Stimulated activated CD4-positive, alpha-beta T cell treated with anti-CD3 and anti-CD28 coated beads, Interleukin-15, amount 100 ng/mL, for 24 hours (primary cell): ENCODE measurements at regions not wholly inside any gene's neighbourhood (a gene's known extent, or its start where the extent isn't known, plus 50 kb on each side); places are given as distances from the start of the nearest gene placed in this dataset.
"Not testable (repeated sequence)": the region's sequence is repeated elsewhere in the genome, so short reads cannot be mapped to it uniquely, and the experiment has no call there.

ENCODE experiments used
- DNase-seq: peaks from one replicate; pipeline ENCODE4 v3.0.0-alpha.2; 2020

DNA sequence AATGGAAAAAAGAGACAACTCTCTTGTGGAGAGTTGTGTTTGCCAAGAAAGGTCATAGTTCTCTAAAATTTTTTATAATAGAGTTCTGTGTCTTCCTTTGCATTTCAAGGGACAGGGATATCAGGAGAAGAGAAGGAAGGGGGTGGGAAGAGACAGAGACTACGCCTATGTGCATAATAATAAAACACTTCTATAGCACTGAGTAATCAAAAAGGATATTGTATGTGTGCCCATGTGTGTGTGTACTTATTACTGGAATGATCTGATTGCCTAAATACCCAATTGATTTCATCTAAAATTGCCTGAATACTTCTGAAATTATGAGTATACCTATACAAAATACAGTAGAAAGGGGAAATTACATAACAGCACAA, 803.7 kb upstream of the ACVR2A start:
- DNase-seq, result no peak

DNA sequence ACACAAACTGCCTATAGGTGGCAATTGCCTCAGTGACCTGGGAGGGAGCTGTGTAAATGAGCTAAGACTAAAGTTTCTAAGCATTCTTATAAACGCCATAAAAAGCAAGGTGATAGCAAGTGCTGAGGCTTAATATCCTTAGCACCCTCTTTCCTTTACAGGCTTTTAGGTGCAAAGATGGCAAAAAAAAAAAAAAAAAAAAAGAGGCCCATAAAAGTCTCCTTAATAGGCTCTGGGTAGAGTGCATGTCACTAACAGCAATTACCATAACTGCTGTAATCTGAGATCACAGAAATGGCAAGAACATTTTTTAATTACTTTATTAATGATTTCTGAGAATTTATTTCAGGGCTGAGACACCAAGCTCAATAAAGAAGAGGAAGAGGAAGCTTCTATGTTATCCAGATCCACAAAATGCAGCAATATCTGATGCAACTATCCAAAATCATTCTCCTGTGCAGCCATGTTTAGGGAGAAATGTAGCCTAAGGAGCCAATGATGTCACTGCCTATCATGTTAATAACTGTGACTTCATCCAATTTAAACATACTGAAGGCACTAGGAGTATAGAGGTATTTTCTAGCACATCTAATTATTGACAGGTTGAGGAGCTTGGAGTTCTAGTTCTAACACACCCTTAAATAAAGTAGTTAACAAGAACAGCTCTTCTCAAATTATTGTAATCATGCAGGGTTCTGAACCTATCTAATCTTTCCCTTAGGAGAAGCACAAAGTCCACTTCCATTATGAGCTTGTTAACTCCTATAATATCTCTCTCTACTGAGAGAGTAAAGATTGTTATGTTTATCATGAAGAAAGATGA, 804.3 kb upstream of the ACVR2A start:
- DNase-seq, result no peak

DNA sequence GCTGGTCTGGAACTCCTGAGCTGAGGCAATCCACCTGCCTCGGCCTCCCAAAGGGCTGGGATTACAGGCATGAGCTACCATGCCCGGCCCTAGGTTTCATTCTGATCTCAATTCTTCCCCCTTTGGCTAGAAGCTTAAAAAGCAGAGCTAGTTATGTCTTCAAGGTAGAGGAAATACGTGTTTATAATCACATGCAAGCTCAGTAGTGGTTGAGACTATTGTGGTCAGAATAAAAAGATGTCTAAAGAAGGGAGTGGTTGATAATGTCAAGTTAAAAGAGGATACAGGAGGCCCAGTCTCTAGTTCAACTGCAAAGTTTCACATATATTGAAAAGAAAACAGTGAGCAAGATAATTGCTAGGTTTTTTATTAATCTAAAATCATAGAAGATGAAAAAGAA, 807.8 kb upstream of the ACVR2A start:
- DNase-seq, result no peak

DNA sequence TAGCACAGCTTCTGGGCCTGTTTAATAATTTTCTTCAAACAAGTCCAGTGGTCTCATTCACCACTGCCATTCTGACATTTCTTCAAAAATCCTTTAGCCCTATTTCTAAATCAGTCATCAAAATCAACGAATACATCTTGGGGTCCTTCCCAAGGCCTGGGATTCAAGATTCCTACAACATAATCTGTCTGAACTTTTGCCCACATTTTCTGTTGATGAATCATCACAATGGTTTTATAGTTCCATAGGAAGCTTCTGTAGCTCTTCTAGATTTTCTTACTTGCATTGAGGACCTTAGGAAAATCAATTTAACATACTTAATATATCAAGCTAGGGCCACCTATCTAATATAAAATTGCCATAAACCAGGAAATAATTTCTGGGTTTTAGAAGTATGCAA, 811.8 kb upstream of the ACVR2A start:
- DNase-seq, result no peak

DNA sequence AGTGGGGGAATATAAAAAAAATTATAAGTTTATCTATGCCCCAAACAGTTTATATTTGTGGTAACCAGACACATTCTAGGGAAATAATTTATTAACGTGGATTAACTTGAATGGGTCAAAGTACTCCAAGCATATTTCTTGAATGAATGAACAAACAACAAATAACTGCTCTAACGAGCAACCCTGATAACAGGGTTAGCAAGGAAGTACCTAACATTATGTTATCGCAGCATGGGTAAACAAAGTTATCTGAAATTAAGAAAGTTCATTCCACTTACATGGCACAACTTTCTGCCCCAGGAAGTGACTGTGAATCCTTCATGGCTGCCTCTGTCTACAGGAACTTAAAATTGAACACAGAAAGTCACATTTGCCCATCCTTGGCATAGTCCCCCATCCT, 812.9 kb upstream of the ACVR2A start:
- DNase-seq, result no peak

DNA sequence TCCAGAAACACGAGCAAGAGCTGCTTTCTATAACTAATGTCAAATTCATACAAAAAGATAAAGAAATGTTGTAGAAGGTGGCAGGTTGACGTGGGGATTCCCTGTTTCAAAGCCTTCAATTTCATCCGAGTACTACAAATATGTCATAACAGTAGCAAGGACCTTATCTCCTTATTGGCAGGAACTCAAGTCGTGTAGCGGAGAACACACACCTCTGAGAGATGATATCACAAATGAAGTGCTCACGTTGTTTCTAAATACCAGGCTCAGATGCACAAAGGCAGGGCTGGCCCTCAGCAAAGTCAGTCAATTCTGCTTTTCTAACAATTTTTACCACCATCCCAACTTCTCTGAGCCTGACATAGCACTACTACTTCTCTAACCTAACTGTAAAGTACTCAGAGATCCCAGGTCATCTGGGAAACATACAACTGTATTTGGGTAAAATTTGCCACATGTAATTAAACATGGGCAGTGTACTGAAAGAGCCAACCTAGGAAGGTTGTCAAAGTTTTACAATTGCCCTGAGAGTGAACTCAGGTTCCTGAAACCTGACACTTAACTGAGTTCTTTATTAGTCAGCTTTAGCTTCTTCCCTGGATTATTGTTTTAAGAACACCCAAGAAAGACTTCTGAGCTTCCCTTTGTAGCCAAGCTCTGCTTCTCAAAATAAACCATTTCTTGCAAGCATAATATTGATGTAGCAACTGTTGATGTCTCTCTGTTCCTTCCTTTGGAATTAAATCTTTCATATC, 813.7 kb upstream of the ACVR2A start:
- DNase-seq, result no peak

DNA sequence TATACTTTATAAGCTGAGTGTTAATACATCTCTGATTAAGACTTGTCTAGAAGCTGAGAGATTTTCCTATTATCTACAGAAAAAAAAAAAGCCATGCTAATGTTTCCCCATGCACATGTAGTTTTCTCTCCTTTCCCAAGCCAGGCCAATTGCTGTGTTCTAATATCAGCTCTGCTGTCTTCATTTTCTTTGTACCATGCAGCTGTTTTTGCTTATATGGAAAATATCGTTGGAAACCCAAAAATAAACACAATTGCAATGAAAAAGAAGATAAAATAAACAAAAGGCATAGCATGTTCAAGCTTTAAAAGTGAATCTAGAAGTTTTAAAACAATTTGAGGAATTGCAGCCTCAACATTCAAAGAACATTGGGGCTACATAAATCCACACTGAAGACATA, 817.4 kb upstream of the ACVR2A start:
- DNase-seq, result no peak

DNA sequence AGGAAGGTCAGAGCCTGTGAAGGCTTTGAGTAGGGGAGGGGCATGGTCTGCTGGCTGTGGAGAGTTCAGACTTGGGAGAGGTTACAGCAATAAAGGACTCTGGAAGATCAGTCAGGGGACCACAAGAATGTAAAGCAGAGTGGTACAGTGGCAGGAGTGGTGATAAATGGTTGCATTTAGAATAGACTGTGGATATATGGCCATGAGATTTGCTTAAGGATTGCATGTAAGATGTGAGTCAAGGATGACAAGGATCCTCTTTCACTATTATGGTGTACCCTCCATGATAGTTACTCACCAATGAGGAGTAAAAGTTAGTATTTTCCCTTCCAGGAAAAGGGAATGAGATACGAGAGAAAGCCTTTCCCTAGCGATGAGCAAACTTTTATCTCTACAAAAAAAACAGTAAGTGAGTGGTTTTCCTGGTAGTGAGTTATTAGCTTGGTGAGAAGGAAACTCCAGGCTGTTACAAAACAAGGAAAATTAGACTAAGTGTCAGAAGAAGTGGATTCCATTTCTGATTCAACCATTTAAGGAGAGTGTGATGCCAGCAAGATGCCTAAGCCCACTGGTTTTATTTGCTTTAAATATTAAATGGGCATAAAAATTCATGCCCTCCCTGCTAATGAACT, 818.0 kb upstream of the ACVR2A start:
- no peak for DNase-seq

DNA sequence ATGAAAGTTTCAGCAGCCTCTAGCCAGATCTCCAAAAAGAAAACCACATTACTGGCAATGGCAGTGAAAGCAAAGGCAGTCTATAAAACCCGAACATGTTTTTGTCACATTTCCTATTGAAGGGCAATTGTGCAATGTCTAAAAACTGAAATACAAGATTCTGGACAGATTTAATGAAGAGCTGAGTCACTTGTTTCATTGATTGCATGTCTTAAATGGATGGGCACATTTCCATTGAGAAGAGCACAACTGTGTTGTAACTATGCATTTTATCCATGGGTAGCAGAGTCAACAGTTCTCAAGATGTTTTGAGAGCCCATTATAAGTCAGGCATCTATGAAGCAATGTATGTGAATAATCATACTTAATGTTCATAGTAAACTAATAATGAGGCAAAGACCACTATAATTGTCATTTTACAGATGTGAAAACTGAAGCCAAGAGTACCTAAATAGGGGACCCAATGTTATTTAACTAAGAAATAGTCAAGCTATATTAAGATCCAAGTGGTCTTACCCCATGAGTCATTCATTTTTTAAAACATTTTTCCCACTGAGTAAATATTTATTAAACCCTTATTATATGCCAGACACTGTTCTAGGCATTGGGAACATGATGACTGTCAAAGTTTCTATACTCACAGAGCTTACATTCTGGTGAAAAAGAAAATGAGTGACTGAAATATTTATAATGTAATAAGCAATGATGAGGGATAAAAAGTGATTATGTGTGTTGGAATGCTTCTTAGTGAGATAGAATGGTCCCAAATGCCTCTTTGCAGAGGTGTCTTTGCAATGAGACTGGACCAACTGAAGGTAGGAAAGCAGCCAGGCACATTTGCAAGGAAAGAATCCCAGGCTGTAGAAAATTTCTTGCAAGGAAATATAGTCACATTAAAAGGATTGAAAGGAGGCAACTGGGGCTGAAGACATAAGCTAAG, 818.9 kb upstream of the ACVR2A start:
- no peak for DNase-seq

DNA sequence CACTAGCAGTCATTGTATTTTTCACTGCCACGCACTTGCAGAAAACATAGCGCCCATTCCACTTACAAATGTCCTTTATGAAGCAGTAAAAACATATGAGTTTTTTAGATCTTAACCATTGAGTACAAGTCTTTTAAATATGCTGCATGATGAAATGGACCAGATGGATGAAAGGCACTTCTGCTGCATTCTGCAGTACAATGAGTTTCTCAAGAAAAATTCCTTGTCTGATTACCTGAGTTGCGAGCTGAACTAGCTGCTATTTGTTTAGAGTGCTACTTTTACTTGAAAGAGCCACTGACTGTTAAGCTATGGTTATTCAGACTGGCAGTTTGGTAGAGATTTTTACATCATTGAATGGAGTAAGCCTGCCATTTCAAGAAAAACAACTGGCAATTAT, 825.5 kb upstream of the ACVR2A start:
- DNase-seq, result no peak

DNA sequence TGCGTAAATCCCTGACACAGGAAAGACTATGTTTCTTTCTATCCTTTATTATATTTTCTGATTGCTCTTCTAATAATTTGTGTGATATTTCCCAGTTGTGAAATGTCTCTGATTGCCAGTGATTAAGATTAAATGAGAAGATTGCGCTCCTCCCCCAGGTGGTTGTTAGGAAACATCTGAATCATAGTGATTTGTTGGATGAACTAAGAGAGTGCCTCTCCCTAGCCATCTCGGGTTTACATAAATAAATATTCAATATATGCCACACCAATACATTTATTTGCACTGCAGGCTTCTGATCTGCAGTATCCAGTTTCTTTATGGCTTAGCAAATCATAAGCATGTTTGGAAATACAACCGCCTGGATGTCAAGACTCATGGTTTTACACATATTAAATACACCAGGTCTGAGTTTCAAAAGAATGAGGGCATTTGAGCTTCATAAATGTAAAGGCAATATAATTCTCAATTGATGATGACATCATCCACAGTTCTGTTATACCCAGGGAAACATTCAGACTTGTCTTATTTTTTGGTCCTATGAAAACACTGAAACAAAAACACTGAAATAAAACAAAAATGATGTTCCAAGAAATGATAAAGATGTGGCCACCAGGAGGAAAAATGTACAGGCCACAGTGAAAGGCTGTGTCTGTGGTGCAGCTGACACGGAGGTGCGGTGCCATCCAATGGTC, 826.7 kb upstream of the ACVR2A start:
- no peak for DNase-seq

DNA sequence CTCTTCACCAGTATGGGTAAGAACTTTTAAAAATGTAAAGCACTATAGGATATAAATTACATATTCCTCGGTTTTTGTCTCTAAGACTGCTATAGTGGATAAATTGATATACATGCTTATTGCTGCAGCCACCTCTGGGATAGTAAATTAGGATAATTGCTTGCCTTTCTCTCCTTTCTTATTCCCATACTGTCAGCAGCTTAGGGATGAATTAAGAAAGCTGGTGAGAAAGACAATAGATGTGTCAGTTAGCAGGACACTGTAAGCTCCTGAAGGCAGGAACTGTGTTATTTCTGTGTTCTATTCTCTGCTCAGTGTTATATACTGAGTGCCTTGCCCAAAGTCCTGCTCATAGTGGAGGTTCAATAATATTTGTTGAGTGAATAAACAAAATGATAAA, 828.6 kb upstream of the ACVR2A start:
- DNase-seq, result no peak

DNA sequence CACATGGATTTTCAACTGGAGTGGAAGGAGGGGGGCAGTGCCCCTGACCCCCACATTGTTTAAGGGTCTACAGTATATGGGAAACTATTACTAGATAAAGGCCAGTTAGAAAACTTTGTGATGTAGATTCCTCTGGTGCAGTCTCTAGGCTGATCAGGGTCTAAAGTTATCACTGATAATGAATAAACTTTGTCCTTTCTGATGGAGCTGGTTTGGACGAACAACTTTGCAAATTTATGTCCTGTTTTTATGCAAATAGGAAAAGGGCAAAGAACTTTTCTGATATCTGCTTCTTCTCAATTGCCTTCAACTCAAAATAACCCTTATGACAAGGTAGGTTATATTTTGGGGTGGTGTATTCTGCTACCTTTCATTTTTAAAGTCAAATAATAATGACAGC, 829.2 kb upstream of the ACVR2A start:
- DNase-seq, result no peak

DNA sequence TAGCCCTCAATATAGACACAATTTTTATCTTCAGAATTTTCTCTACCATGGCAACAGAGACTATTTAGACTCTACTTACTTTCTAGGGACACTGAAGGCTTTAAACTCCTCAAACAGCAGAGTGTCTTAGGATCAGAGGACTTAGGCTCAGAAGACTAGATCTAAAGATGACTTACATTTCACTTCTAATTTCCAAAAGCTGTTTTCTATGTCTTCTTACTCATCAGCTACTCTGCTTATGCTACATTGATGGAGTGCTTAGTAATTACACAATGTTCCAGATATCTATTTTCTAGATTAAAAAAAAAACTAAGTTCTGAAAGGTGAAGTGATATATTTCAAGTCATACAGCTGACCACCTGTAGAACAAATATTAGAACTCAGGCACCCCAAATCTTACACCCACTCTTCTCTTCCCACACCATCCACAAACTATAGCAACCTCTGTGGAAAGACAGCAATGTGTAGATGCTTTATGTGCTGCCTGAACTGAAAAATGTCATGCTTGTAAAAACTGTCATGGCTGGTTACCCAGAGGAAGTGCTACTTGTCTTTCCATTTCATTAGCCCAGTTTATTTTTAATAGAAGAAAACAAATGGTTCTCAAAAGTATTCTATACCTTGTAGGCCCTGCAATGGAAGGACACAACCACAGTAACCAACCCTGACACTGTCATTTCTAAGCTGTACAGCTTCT, 831.0 kb upstream of the ACVR2A start:
- no peak for DNase-seq

DNA sequence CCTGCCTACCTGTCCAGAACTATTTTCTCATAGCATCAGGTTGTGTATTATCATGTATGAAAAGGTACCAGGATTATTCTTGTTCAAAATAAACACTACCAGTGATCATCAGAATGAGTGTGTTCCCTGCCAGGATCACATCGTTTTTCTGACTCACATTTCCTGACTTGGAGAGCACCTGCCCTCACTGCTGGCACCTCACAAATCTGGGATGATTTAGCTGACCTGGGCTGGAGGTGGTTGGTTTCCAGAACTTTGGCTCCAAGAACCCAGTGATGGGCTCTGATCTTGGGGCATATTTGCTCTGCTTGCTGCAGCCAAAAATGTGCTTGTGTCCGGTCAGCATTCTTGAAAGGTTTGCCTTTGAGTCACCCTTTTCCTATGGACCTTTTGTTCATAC, 836.3 kb upstream of the ACVR2A start:
- DNase-seq, result no peak

DNA sequence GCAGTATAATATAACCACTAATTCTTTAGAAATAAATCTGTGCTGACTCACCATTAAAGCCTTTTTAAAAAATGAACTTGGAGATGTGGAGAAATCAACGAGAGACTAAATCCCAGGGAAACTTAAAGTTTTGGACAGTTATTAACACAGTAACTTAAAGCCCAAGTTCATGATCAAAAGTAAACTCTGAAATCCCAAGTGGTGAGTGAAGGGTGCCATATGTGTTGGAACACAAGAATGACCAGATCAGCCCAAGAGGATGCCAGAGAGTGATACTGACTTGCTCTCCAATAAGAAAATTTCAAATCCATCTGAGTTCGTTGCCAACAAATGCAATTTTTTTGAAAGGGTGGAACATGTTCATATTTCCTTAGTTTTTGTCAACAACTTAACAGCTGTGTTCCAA, 838.1 kb upstream of the ACVR2A start:
- DNase-seq, result no peak

DNA sequence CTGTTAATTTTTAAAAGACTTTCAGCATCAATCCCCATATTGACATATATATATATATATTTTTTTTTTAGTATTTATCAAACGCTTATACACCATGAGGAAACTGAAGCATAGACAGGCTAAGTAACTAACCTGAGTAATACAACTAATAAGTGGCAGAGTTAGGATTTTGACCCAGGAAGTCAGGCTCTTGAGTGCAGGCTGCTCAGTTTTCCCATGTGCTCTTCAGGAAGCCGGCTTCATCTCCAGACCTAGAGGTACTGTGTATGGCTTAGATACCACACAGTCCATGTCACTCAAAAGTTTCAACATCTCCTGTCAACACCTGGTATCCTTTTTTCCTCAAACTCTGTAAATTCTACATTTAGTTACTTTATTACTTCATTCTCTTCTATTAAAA, 841.7 kb upstream of the ACVR2A start:
- DNase-seq, result no peak

DNA sequence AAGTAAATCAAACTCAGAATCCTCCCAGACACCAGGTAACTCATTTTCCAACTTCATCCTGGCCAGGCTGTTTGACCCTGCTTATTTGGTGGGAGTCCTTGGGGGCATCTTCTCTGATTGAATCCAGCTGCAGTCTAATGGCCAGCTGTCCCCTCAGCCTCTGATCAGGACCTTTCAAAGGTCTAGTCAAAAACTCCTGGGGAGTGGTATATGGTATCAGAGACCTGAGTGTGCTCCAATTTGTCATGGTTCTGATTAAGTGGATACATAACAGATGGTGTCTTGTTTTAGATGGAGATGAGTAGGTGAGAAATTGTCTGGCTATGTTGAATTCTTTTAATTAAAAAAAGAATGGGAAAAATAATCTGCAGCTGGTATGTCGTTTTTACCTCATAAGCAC, 842.6 kb upstream of the ACVR2A start:
- no peak for DNase-seq

DNA sequence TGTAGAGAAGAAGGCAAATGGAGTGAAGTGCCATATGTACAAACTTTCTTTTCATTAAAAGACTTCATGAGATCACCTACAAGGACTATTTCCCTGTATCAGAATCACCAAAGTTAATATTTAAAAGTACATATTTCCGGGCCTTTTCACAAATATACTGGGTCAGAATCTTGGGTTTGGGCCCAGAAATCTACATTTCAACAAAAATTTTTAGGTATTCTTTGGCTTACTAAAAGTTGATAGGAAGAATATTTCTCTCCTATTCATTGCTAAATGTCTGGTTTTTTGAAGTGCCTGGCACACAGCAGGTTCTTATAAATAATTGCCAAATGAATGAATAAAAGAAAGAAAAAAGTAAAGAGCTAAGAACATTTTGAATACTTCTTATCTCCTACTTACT, 843.8 kb upstream of the ACVR2A start:
- no peak for DNase-seq

DNA sequence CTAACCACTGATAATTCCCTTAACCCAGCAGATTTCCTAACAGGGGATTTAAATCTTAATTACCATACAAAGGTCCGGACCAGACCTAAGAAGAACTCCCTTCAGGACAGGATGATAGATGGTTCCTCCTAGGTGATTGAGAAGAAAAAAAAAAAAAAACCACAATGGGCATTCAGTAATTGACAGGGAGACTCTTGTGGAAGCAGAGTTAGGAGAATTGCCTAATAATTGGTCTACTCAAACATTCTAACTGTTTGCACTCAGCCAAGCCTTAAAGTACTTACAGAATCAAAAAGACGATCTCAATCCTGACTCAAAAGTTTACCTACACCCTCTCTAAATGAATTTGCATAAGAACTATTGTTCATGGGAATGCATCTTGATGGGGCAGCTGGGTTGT, 844.7 kb upstream of the ACVR2A start:
- DNase-seq, result not testable (repeated sequence)

DNA sequence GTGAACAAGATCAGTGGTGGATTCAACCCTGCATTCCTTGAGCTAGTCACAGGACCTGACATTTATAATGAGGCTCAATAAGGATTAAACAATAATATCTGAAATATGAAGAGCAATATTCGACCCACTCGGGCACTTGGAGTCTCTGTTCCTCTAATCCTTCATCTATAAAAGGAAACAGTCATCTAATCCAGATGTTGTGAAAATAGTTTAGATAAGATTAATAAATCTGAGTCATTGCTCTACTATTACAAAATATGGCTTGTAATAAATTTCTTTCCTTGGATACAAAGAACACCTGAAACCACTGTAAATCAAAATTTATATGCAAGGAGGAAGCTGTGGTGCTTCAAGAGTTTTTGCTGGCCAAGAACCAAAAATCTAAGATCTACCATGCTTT, 846.9 kb upstream of the ACVR2A start:
- no peak for DNase-seq

DNA sequence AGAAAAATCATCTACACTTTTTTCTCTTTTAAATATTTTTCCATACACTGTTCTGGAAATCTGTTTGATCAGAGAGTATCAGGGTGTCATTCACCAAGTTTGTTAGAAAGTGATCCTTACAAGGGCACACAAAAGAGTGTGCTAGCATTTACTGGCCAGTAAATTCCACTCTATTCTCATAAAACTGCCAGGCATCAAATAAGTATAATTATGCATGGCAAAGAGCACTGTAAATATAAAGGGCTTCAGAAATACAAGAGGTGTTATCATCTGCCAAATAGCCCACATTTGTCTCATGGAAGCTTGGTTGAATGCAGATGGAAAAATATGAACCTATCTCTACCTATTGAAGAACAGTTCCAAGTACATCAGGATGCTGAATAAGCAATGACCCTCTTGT, 847.3 kb upstream of the ACVR2A start:
- DNase-seq, result no peak
